ENCODE measurements at regions not wholly inside any gene's neighbourhood (a gene's known extent, or its start where the extent isn't known, plus 50 kb on each side); places are given as distances from the start of the nearest gene placed in this dataset.

DNA sequence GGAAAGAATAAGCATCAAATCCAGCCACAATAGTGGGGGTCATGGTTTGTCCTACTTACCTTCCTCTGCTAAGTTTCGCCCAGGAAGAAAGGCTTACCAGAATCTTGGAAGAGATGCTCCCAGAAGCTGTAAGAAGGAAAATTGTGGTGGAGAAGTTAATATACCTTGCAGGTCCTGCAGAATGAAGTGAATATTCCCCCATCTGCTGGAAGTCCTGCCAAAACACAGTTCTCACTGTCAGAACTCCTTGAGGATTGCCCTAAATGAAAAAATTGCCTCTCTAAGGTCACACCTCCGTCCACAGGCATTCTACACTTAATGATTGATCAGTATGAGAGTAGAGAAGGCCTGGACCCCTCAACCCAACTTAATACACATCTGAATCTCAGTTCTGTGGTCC is 78.4 kb upstream of the RGS21 start:
- no peak for DNase-seq

DNA sequence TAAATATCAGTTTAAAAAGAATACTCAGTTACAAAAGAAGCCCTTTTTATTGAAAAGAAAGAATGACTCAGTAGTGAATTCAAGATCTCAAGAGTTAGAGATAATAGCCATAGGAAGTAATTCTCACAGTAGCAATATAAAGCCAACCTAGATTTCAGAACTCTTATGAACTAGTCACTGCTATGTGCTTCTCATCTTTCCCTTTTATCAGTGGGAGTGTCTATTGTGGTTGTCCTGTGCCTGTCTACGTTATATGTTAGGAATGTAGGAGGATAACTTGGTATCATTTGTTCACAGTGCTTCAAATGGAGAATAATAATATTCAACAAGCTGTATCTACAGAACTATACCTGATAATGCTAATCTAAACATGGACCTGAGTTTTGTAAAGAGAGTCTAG is 73.1 kb upstream of the RGS21 start:
- no peak for DNase-seq

DNA sequence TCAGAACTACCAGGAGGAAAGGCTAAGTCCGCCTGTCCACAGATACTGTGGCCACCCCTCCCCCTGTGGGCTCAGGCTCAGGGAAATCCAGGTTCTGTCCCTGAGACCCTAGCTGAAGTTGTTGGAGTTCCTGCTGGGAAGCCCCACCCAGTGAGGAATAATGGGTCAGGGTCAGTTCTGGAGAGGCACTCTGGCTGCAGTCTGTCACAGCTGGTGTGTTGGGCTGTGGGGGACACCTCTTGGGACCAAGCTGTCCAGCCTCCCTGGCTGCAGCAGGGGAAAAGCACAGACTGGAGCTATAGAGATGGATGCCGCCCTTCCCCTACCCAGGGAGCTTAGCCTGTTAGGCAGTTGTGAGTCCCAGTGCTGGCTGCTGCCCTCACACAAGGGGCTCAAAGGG is 65.1 kb upstream of the RGS21 start:
- no peak for DNase-seq

DNA sequence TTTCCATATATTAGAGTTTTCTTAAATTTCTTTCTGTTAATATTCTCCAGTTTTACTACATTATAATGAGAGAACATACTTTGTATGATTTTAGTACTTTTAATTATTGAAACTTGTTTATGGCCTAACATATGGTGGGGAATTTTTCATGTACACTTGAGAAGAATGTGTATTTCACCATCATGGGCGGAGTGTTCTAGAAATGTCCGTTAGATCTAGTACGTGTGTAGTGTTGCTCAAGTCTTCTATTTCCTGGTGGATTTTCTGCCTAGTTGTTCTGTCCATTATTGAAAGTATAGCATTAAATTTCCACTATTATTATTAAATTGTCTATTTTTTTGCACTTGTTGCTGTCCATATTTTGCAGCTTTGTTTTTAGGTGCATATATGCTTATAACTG is 64.0 kb upstream of the RGS21 start:
- no peak for DNase-seq

DNA sequence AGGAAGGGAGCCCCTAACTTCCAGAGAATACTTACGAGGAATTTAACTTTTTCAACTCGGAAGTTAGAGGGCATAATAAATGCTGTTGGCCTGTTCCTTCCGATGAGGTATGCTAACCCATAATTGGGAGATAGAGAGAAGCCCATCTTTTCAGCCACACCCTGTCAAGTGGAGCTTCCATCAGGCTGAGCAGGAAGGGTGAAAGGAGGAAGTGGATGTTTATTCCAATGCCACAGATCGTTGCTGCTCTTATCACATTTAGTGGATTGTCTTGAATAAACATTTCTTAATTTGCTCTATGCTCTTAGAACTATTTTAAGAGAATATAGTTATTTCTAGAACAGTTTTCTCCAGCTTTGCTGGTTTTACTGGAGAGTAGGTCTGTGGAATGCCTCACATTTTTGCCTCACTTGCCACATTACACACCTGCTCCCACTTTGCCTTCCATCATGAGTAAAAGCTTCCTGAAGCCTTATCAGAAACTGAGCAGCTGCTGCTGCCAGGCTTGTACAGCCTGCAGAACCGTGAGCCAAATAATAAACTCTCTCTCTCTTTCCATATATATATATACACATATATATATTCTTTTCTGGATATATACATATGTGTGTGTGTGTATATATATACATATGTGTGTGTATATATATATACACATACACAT is 60.0 kb upstream of the RGS21 start:
- no peak for DNase-seq

- no peak for DNase-seq
These were observed 56.7 kb upstream of the RGS21 start for GRCh38 chr1:192260076-192260475.

DNA sequence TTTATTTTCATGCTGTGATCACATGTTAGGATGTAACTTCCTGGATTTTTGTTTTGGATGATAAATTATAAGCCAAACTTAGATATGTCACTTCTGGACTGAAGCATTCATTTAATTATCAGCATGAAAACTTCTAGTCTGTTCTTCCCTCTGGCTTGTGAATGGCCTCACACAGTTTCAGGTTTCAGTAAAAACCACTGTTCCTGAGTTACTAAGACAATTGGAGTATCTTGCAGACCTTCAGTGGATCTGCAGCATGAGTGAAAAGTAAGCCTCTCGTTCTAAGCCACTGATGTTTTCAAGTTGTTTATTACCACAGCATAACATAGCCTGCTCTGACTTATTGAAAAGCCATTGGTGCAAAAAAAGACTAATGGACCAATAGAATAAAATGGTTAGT is 55.3 kb upstream of the RGS21 start:
- no peak for DNase-seq

DNA sequence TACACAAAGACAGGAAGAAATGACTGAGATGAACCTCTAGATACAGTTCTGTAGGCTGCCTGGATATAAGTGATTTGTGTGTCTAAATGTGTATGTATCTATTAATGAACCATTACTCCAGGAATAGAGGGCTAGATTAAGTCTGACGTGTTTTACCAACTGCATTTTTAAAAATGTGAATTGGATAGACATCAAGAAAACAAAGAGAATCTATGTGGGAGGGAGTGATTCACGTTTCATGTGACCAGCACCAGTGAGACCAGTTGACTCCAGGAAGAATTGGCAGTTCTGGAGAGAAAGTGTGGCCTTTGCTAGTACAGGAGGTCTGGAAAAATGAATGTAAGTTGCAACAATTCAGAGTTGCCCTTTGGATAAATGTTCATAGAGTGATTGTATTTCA is 53.4 kb upstream of the RGS21 start:
- DNase-seq = peak; percentile 26

GRCh38 chr1:192265516-192266173 is 51.1 kb upstream of the RGS21 start:
- DNase-seq = no peak

GRCh38 chr1:192266645-192267044 is 50.1 kb upstream of the RGS21 start:
- DNase-seq = no peak

All from suppressor macrophage treated with lipopolysaccharide for 4 hours (primary cell).